K562 (cell line): ENCODE measurements at regions not wholly inside any gene's neighbourhood (a gene's known extent, or its start where the extent isn't known, plus 50 kb on each side); places are given as distances from the start of the nearest gene placed in this dataset.

Experiments
- ZBTB40 ChIP-seq, 2 experiments: fragments of 450-650 bp in 1 of 2; sonication (generic) in 1 of 2; formaldehyde crosslinking in 1 of 2; IDR thresholded peaks; 2 replicates each; pipeline versions ENCODE4 v1.7.1 to v1.9.0; 2016 to 2022; ENCODE audit warnings: inconsistent platforms in 1 of 2, mild to moderate bottlenecking in 1 of 2, missing genetic modification reagents in 1 of 2

- TF ChIP-seq ZBTB40 (IDR thresholded peaks at IDR 0.05) (no peak), ZBTB40 (CRISPR knock-in tag; IDR thresholded peaks at IDR 0.05) (no peak)
These were observed 191.0 kb upstream of the BTG1 start (continued) for GRCh38 chr12:92336641-92337040.
